ENCODE measurements at regions not wholly inside any gene's neighbourhood (a gene's known extent, or its start where the extent isn't known, plus 50 kb on each side); places are given as distances from the start of the nearest gene placed in this dataset.
A peak's percentile ranks its signal among the peaks of the same experiment; 100 is the strongest.
"Not testable (repeated sequence)": the region's sequence is repeated elsewhere in the genome, so short reads cannot be mapped to it uniquely, and the experiment has no call there.

GRCh38 chr10:7108141-7108540, 302.7 kb downstream of the SFMBT2 start:
- DNase-seq, result no peak

- DNase-seq, result no peak
These were observed 303.5 kb downstream of the SFMBT2 start for GRCh38 chr10:7107285-7107684.

- DNase-seq, result not testable (repeated sequence)
These were observed 306.5 kb downstream of the SFMBT2 start for GRCh38 chr10:7104379-7104778.

GRCh38 chr10:7102557-7103349, 308.1 kb downstream of the SFMBT2 start:
- no peak for DNase-seq

- no peak for DNase-seq
These were observed 308.8 kb downstream of the SFMBT2 start for GRCh38 chr10:7102084-7102483.

- no peak for DNase-seq
These were observed 309.4 kb downstream of the SFMBT2 start for GRCh38 chr10:7101451-7101850.

- no peak for DNase-seq
These were observed 310.7 kb downstream of the SFMBT2 start for GRCh38 chr10:7100032-7100702.

- no peak for DNase-seq
These were observed 312.6 kb downstream of the SFMBT2 start for GRCh38 chr10:7098160-7098762.

GRCh38 chr10:7094781-7095180, 316.1 kb downstream of the SFMBT2 start:
- DNase-seq, result no peak

GRCh38 chr10:7093368-7093767, 317.5 kb downstream of the SFMBT2 start:
- no peak for DNase-seq

- no peak for DNase-seq
These were observed 318.2 kb downstream of the SFMBT2 start for GRCh38 chr10:7092603-7093002.

GRCh38 chr10:7090529-7090928, 320.3 kb downstream of the SFMBT2 start:
- no peak for DNase-seq

- DNase-seq, result peak; percentile 36
These were observed 324.8 kb downstream of the SFMBT2 start for GRCh38 chr10:7085913-7086589.

GRCh38 chr10:7085147-7085912, 325.5 kb downstream of the SFMBT2 start:
- DNase-seq, result no peak

GRCh38 chr10:7084280-7085005, 326.4 kb downstream of the SFMBT2 start:
- DNase-seq, result no peak

- no peak for DNase-seq
These were observed 327.9 kb downstream of the SFMBT2 start for GRCh38 chr10:7082967-7083366.

- DNase-seq, result no peak
These were observed 333.0 kb downstream of the SFMBT2 start for GRCh38 chr10:7077880-7078279.

- DNase-seq, result no peak
These were observed 335.0 kb downstream of the SFMBT2 start for GRCh38 chr10:7075851-7076250.

GRCh38 chr10:7075110-7075509, 335.7 kb downstream of the SFMBT2 start:
- DNase-seq, result peak; percentile 34

- DNase-seq, result no peak
These were observed 339.4 kb downstream of the SFMBT2 start for GRCh38 chr10:7071421-7071820.

GRCh38 chr10:7070950-7071349, 339.9 kb downstream of the SFMBT2 start:
- no peak for DNase-seq

- DNase-seq, result no peak
These were observed 341.1 kb downstream of the SFMBT2 start for GRCh38 chr10:7069706-7070105.
